GM04504 (cell line): ENCODE measurements at regions not wholly inside any gene's neighbourhood (a gene's known extent, or its start where the extent isn't known, plus 50 kb on each side); places are given as distances from the start of the nearest gene placed in this dataset.
"Not testable (repeated sequence)": the region's sequence is repeated elsewhere in the genome, so short reads cannot be mapped to it uniquely, and the experiment has no call there.

Source experiments
- DNase-seq: peaks from one replicate; pipeline ENCODE4 v3.0.0-alpha.2; 2012; ENCODE audit warnings: low read depth

DNA sequence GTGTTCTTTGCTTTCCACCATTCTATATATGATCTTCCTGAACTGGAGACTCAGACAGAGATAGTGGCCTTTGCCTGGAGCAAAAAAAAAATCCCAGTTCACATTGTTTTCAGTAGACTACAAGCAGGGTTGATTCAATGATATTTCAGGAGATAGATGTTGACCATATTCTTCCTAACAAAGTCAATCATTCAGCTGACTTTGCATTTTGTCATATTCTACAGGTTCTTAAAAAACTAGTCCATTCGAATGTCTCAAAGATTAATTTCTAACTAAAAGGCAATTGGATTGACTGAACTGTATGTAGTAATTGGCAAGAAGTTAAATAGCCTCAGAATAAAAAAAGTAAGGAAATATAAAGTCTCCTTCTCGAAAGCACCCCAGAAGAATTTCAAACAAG is 479.5 kb downstream of the NKX6-1 start:
- DNase-seq: no peak

DNA sequence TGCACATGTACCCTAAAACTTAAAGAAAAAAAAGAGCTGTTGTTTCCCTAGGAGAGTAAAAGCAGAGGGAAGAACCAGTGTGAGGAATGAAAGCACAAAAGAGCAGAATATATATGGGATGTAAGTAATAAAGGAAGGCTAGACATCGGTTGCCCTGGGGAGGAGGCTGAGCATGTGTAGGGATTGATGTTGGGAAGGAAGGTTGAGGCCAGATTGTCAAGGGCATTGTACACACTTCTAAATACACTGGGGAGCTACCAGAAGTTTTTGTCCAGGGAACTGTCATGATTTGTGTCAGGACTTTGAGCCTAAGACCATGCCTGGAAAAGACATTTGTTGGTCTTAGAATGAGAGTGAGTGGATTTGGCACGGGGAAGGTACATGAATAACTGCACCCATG is 467.1 kb downstream of the GPAT3 start:
- no peak for DNase-seq

GRCh38 chr4:84001876-84002569 is 466.1 kb downstream of the GPAT3 start:
- DNase-seq: no peak

- DNase-seq: no peak
Measured at GRCh38 chr4:83996254-83996653, 460.3 kb downstream of the GPAT3 start.

GRCh38 chr4:83993774-83994173 is 457.9 kb downstream of the GPAT3 start:
- DNase-seq: no peak

DNA sequence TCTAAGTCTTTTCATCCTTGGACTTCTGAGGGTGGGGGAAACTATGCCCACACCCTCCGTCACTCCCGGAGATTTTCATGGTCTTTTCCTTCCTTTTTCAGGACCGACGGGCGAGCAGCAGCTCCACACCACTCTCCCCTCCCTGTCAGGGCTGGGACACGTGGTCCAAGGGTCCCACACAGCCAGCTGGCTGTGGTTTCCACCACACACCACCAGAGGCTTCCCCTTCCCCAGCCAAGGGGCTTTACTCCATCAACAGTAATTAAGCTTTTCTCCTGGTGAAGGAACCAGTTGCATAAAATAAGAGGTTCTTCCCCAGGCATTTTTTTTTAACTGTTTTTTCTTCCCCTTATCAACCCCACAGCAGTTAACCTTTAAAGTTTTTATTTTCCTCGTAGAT is 453.9 kb downstream of the GPAT3 start:
- no peak for DNase-seq

DNA sequence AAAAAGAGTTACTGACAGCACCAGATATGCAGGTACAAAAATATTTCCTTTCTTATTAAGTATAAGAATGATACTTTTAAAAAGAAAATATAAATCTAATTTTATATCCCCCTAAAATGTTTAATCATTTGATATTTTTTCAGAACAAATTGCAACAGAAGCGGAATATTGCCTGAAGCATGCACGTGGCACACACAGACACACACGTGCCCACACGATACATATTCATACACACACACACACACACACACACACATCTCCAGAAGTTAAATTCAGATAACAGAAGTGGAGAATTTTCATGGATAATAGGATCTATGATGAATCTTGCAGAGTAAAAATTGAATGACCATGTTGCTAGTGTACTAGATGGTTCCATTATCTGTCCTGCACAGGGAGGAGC is 445.2 kb downstream of the GPAT3 start:
- no peak for DNase-seq

- no peak for DNase-seq
Measured at GRCh38 chr4:83979773-83980172, 443.9 kb downstream of the GPAT3 start.

GRCh38 chr4:83974111-83974780 is 438.3 kb downstream of the GPAT3 start:
- peak; percentile 6 for DNase-seq

DNA sequence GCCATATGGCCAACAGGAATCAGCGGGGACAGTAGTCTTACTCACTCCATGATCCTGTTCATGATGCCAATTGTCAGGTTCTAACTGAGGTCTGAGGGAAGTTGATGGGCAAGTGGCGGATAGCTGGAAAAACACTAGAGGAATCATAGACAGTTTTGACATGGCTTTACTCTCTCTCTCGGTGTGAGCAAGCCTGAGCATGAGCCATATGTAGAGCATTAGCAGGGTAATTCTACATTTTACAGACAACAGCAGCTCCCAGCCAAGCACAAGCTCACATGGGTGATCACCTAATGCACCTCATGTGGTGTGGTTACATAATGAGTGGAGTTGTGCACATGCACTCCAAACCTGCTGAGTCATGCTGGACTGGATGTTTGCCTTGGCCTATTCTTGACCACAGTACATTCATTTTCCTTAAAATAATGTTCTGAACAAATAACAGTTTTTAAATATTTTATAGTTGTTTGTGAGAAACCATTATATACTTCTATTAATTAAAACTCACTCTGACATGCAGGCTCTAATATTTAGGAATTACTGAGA is 429.2 kb downstream of the GPAT3 start:
- peak; percentile 36 for DNase-seq

GRCh38 chr4:83962492-83962891 is 426.6 kb downstream of the GPAT3 start:
- DNase-seq: no peak

DNA sequence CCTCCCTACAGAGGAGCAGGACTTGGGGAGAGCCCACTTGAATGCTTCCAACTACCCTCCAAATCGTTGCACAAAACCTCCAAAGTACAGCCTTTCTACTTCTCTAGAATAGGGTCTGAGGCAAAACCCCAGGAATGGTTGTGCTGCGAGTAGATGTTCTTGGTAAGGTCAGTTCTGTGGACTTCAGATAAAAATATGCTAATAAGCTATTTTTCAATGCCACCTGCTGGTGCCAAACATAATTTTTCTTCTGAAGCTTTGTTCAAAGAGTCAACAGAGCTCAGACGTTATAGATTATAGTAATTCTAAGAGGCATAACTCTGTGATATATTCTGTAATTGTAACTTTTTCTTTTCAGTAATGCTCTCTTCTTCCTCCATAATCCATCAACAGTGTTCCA is 425.7 kb downstream of the GPAT3 start:
- DNase-seq: peak; percentile 9

DNA sequence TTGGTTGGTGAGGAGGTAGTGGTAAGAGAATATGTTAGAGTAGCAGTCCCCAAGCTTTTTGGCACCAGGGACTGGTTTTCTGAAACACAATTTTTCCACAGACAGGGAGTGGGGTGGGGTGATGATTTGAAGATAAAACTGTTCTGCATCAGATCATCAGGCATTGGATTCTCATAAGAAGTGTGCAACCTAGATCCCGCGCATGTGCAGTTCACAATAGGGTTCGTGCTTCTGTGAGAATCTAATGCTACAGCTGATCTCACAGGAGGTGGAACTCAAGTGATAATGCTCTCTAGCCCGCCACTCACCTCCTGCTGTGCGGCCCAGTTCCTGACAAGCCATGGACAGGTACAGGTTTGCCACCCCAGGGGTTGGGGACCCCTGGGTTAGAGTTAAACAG is 423.3 kb downstream of the GPAT3 start:
- no peak for DNase-seq

GRCh38 chr4:83947830-83948193 is 411.9 kb downstream of the GPAT3 start:
- no peak for DNase-seq

DNA sequence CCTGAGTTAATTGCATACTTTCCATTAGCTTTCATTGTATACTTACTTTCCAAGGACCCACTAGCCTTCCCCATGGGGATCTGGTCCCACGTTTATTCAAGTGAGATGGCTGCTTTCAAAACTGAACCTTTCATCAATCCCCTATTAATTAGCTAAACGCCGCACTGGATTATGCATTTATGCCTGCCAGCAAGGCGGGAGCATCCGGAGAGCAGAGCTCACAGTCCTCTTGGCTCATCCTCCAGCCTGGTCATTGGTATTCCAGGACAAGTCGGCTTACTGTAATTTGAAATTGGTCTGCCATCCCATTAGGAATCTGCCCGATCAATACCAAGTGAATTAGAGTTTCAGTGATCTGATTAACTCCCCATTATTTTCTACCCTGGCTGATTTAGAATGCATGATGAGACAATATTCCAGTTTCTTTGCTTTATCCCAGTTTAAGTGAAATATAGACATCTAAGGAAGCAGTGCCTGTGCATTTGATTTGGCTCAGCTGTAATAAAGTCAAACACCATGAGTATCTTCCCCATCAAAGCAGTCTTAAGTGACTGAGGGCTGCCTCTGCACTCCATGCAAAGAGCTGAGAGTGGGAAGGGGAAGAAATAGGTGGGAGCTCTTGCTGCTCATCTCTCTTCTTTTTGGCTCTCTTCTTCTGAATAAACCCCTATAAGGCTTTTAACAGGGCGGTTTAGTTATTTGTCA is 411.4 kb downstream of the GPAT3 start:
- no peak for DNase-seq

GRCh38 chr4:83943691-83944090 is 407.8 kb downstream of the GPAT3 start:
- not testable (repeated sequence) for DNase-seq

DNA sequence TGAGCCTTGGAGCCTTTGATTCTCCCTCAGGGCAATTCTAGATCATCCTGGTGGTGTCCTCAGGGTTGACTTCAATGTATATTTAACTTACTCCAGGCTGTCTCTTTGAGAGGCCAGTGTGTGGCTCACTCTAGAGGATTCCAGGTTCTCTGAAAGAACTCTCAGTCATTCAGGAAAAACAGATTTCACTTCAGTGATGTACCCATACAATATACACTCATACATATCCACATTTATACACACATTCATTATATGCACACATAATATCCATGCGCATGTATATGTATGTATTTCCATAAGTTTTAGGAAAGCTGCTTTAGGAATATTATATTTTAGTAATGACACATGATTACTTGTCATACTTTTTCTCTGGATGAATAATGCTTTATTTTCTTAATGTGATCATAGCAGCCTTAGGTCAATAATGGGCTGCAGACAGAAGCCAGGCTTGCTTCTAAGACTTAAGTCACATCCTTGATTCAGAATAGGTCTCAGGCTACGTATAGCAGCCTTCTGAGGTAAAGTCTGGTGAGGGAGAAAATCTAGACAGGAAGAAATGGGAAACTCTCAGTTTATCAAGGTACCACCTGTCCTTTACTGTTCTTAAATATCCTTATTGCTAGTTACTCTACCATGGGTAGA is 397.0 kb downstream of the GPAT3 start:
- no peak for DNase-seq

- DNase-seq: no peak
Measured at GRCh38 chr4:83931659-83932438, 395.9 kb downstream of the GPAT3 start.

DNA sequence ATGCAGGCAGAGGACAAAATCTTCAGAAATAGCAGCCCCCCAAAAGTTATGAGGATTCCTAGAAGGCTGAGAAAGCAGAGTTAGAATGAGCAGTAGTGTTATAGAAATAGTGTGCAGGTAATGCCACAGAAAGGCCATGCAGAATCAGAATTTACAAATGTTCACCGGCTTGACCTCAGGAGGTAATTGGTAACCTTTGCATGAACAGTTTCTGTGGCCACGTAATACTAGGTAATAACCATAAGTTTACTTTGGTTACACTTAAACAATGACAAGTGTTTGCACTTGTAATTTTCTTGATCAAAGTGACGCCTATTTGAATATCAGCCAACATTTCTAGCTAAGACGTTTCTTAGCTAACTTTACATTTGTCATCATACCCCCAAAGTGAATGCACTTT is 393.6 kb downstream of the GPAT3 start:
- DNase-seq: no peak

DNA sequence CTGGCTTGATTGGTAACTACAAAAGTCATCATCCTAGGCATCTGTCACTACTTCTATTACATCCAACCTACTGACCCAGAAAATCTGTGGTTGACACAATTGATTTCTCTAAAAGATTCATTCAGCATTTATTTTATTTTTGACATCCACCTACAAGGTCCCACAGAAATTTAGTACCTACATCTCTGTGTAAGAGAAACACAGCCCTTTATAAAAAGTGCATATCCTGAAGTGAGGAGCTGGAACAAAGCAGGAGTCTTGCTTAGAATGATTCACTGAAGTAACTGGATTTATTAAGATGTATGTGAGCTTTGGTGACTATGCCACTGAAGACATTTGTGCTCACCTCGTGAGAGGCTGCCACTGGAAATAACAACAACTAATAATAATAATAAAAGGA is 391.0 kb downstream of the GPAT3 start:
- DNase-seq: no peak

- DNase-seq: no peak
Measured at GRCh38 chr4:83923341-83923740, 387.4 kb downstream of the GPAT3 start.

GRCh38 chr4:83922402-83922801 is 386.5 kb downstream of the GPAT3 start:
- DNase-seq: no peak
